Transverse colon (tissue), 4 donors: ENCODE measurements at regions not wholly inside any gene's neighbourhood (a gene's known extent, or its start where the extent isn't known, plus 50 kb on each side); places are given as distances from the start of the nearest gene placed in this dataset.

Experiments used
- DNase-seq: peaks from one replicate; pipeline ENCODE4 v3.0.0-alpha.2; 2019
- H3K27ac ChIP-seq, 4 donors: fragments of 200-600 bp; sonication (generic); 2 replicates each; pipeline ENCODE4 v1.5.1; 2016 to 2018; ENCODE audit warnings: inconsistent platforms in 4 of 4
- H3K27me3 ChIP-seq: fragments of 200-600 bp; sonication (generic); 2 replicates; pipeline ENCODE4 v1.5.1; 2017; ENCODE audit warnings: inconsistent platforms
- H3K36me3 ChIP-seq, 4 donors: fragments of 200-600 bp; sonication (generic); 2 replicates each; pipeline ENCODE4 v1.5.1; 2017 to 2019; ENCODE audit warnings: inconsistent platforms in 4 of 4
- H3K4me1 ChIP-seq, 4 donors: fragments of 200-600 bp; sonication (generic); 2 replicates each; pipeline ENCODE4 v1.5.1; 2017 to 2020; ENCODE audit warnings: inconsistent platforms in 4 of 4
- H3K4me3 ChIP-seq, 4 donors: fragments of 200-600 bp; sonication (generic); 1 replicate in 1 of 4; 2 replicates in 3 of 4; pipeline versions ENCODE4 v1.5.1 to v1.6.1; 2017 to 2019; ENCODE audit warnings: inconsistent platforms in 4 of 4
- H3K9me3 ChIP-seq, 2 donors: fragments of 200-600 bp; sonication (generic); 2 replicates each; pipeline ENCODE4 v1.5.1; 2017 to 2019; ENCODE audit warnings: inconsistent platforms in 2 of 2
- CTCF ChIP-seq, 5 experiments: fragments of 200-600 bp in 3 of 5; fragments of 450-650 bp in 2 of 5; sonication (generic) in 3 of 5; IDR thresholded peaks; 1 replicate in 2 of 5; 2 replicates in 3 of 5; pipeline ENCODE4 v1.5.1; 2016 to 2017; ENCODE audit warnings: antibody characterized with exemption in 5 of 5, inconsistent platforms in 3 of 5, mild to moderate bottlenecking in 2 of 5, moderate library complexity in 1 of 5
- EP300 ChIP-seq: sonication (generic); formaldehyde crosslinking; IDR thresholded peaks from one replicate; pipeline ENCODE4 v1.6.1; 2017; ENCODE audit warnings: antibody characterized with exemption, low read depth
- POLR2A ChIP-seq: fragments of 450-650 bp; IDR thresholded peaks from one replicate; pipeline ENCODE4 v1.6.1; 2016; ENCODE audit warnings: antibody characterized with exemption, mild to moderate bottlenecking, moderate library complexity
- POLR2AphosphoS5 ChIP-seq, 3 donors: sonication (generic); formaldehyde crosslinking; IDR thresholded peaks; one replicate each; pipeline ENCODE4 v1.6.1; 2016; ENCODE audit warnings: antibody characterized with exemption in 3 of 3
- WGBS, 2 donors: methylation state at CpG; one replicate each; pipeline ENCODE4 v1.1.5; 2018; ENCODE audit warnings: low coverage in 1 of 2; 5-methylcytosine and 5-hydroxymethylcytosine counted together
- in situ Hi-C, 4 donors: fragments of 200-750 bp; cut with MboI; loops; one replicate each; pipeline versions ENCODE4 v1.15.0 to v1.15.1; 2017; ENCODE audit warnings: low sequenced_read_pairs in 3 of 4, low pct_ligation_motif_present in 1 of 4, low pct_unique_long_range_greater_than_20kb in 1 of 4
- intact Hi-C: fragments of 100-400 bp; cut with DNase I; formaldehyde crosslinking; loops from one replicate; pipeline ENCODE4 v1.15.1; 2023; ENCODE audit warnings: low total_unique reads

- no peaks in the 10 kb centered on the region for H3K36me3 ChIP-seq
- 70 to 74% methylated on average over 3 of the region's 3 CpGs for WGBS, 2 donors
- in situ Hi-C loops: no loop called here
- TF ChIP-seq POLR2A (no peak), EP300 (no peak), CTCF (IDR thresholded peaks at IDR 0.05) (no peak), POLR2AphosphoS5 (IDR thresholded peaks at IDR 0.05) (no peak)
- H3K27ac ChIP-seq: no peak overlapping the region
- H3K9me3 ChIP-seq: no peaks in the 10 kb centered on the region
- intact Hi-C loops: no loop called here
- no peak for DNase-seq
- no peaks in the 10 kb centered on the region for H3K4me1 ChIP-seq
- no peaks in the 10 kb centered on the region for H3K27me3 ChIP-seq
- H3K4me3 ChIP-seq: no peak overlapping the region
Measured at GRCh38 chr5:38078161-38078560, 180.2 kb upstream of the EGFLAM start.

- 41% methylated on average over 1 of the region's 1 CpG; no CpG with 5 or more reads in 1 of the 2 donors for WGBS, 2 donors
- TF ChIP-seq POLR2AphosphoS5 (IDR thresholded peaks at IDR 0.05): no peak
- no peak for TF ChIP-seq POLR2A
- no peak for TF ChIP-seq CTCF (IDR thresholded peaks at IDR 0.05)
- no peak for TF ChIP-seq EP300
- intact Hi-C loops: no loop called here
- no peak for DNase-seq
- H3K27ac ChIP-seq: no peak overlapping the region
- no peak overlapping the region for H3K4me3 ChIP-seq
- no peaks in the 10 kb centered on the region for H3K4me1 ChIP-seq
- H3K9me3 ChIP-seq: no peaks in the 10 kb centered on the region
- H3K36me3 ChIP-seq: no peaks in the 10 kb centered on the region
- in situ Hi-C loops: no loop called here
- no peaks in the 10 kb centered on the region for H3K27me3 ChIP-seq
Measured at GRCh38 chr5:38077652-38078051, 180.7 kb upstream of the EGFLAM start.

- Histone ChIP-seq H3K4me3 (no peak overlapping the region), H3K9me3 (no peaks in the 10 kb centered on the region), H3K36me3 (no peaks in the 10 kb centered on the region), H3K27me3 (no peaks in the 10 kb centered on the region), H3K4me1 (no peaks in the 10 kb centered on the region), H3K27ac (no peak overlapping the region)
- 53 to 71% methylated on average over 9 of the region's 9 CpGs for WGBS, 2 donors
- no peak for TF ChIP-seq CTCF (IDR thresholded peaks at IDR 0.05)
- no peak for TF ChIP-seq POLR2AphosphoS5 (IDR thresholded peaks at IDR 0.05)
- no peak for TF ChIP-seq POLR2A
- TF ChIP-seq EP300: no peak
- in situ Hi-C loops (no loop called here), intact Hi-C loops (no loop called here)
- no peak for DNase-seq
Measured at GRCh38 chr5:38071831-38072694, 186.3 kb upstream of the EGFLAM start.

GRCh38 chr5:38070304-38070950, 187.9 kb upstream of the EGFLAM start:
- H3K4me1 ChIP-seq: no peaks in the 10 kb centered on the region
- no peaks in the 10 kb centered on the region for H3K36me3 ChIP-seq
- H3K9me3 ChIP-seq: no peaks in the 10 kb centered on the region
- no peak for DNase-seq
- TF ChIP-seq CTCF (IDR thresholded peaks at IDR 0.05) (no peak), POLR2A (no peak), EP300 (no peak), POLR2AphosphoS5 (IDR thresholded peaks at IDR 0.05) (no peak)
- no peak overlapping the region for H3K4me3 ChIP-seq
- intact Hi-C loops: no loop called here
- no peaks in the 10 kb centered on the region for H3K27me3 ChIP-seq
- H3K27ac ChIP-seq: no peak overlapping the region
- in situ Hi-C loops: no loop called here
- 90 to 91% methylated on average over 4 to 6 of the region's 6 CpGs for WGBS, 2 donors
